Heart left ventricle (tissue), 16 donors: ENCODE measurements at regions not wholly inside any gene's neighbourhood (a gene's known extent, or its start where the extent isn't known, plus 50 kb on each side); places are given as distances from the start of the nearest gene placed in this dataset.
"Not testable (repeated sequence)": the region's sequence is repeated elsewhere in the genome, so short reads cannot be mapped to it uniquely, and the experiment has no call there.

Source experiments
- ATAC-seq, 4 donors: fragments of 200-7000 bp; cut with Tn5 transposase; one replicate each; pipeline ENCODE4 v1.9.1; 2020 to 2022; ENCODE audit warnings: moderate library complexity in 4 of 4, mild to moderate bottlenecking in 3 of 4, moderate number of reproducible peaks in 1 of 4
- DNase-seq, 5 donors: peaks; one replicate each; pipeline ENCODE4 v3.0.0-alpha.2; 2020
- H3K27ac ChIP-seq, 12 donors: fragments of 200-600 bp; sonication (generic) in 4 of 12; one replicate each; pipeline versions ENCODE4 v1.5.0 to v1.8.0; 2016 to 2022; ENCODE audit warnings: mild to moderate bottlenecking in 2 of 12
- H3K27me3 ChIP-seq, 9 donors: fragments of 200-600 bp; sonication (generic) in 2 of 9; one replicate each; pipeline versions ENCODE4 v1.5.1 to v1.8.0; 2016 to 2022; ENCODE audit warnings: mild to moderate bottlenecking in 3 of 9
- H3K36me3 ChIP-seq, 9 donors: fragments of 200-600 bp; sonication (generic) in 2 of 9; one replicate each; pipeline versions ENCODE4 v1.5.0 to v1.8.0; 2018 to 2022; ENCODE audit warnings: mild to moderate bottlenecking in 2 of 9
- H3K4me1 ChIP-seq, 12 donors: fragments of 200-600 bp; sonication (generic) in 4 of 12; one replicate each; pipeline versions ENCODE4 v1.5.0 to v1.8.0; 2016 to 2022; ENCODE audit warnings: mild to moderate bottlenecking in 3 of 12
- H3K4me3 ChIP-seq, 12 donors: fragments of 200-600 bp; sonication (generic) in 4 of 12; one replicate each; pipeline versions ENCODE4 v1.5.0 to v1.8.0; 2017 to 2022; ENCODE audit warnings: mild to moderate bottlenecking in 9 of 12, moderate library complexity in 4 of 12
- H3K9me3 ChIP-seq, 12 donors: fragments of 200-600 bp; sonication (generic) in 4 of 12; one replicate each; pipeline versions ENCODE4 v1.5.0 to v1.8.0; 2016 to 2022; ENCODE audit warnings: mild to moderate bottlenecking in 1 of 12
- CTCF ChIP-seq, 12 donors: fragments of 200-600 bp; sonication (generic) in 4 of 12; IDR thresholded peaks; one replicate each; pipeline versions ENCODE4 v1.5.0 to v1.8.0; 2018 to 2022; ENCODE audit warnings: antibody characterized with exemption in 12 of 12, mild to moderate bottlenecking in 5 of 12
- POLR2A ChIP-seq, 2 donors: fragments of 450-650 bp; IDR thresholded peaks; one replicate each; pipeline ENCODE4 v1.6.1; 2017; ENCODE audit warnings: antibody characterized with exemption in 2 of 2, mild to moderate bottlenecking in 2 of 2, moderate library complexity in 2 of 2
- WGBS, 4 donors: extraction: QIAGEN DNeasy Blood & Tissue Kit in 2 of 4; methylation state at CpG; one replicate each; pipeline versions ENCODE4 v1.1.5 to v1.1.7; 2013 to 2018; 5-methylcytosine and 5-hydroxymethylcytosine counted together
- intact Hi-C, 10 donors: fragments of 100-400 bp; cut with DNase I; formaldehyde crosslinking; loops; one replicate each; pipeline versions ENCODE4 v1.11.1 to v1.14.2; 2022
- donor health status: ischemic (EF 13 %, LVEDD 7.1; RV severe dilation, severe dysfunction).
- donor health status: healthy with polysubstance abuse.
- donor health status: DM: no; HTN: yes; CAD: no.
- donor health status: DM: no; HTN: no; CAD: no.
- donor health status: ischemic (EF 25% LVEDD 6.9; RV normal size, moderate dysfunction).
- donor health status: ischemic (EF 25% LVEDD 5.7; RV mildly dilated, moderate dysfunction).
- donor health status: healthy.
- donor health status: DM: yes; HTN: yes; CAD: no.
- donor health status: ischemic (EF 35%, LVEDD 5.7; RV mildly dilated, moderate dysfunction).
- donor health status: nonischemic (EF 11% LVEDD 7.7; RV severe dilation, severe dysfunction).
- donor health status: DM: yes; HTN: yes; CAD: no.
- donor health status: PGD.
- donor health status: ischemic (EF 29% LVEDD 5.4; RV normal size, mild dysfunction).
- donor health status: nonischemic (EF 23%, LVEDD 6.1; RV moderate dilation, normal function).

DNA sequence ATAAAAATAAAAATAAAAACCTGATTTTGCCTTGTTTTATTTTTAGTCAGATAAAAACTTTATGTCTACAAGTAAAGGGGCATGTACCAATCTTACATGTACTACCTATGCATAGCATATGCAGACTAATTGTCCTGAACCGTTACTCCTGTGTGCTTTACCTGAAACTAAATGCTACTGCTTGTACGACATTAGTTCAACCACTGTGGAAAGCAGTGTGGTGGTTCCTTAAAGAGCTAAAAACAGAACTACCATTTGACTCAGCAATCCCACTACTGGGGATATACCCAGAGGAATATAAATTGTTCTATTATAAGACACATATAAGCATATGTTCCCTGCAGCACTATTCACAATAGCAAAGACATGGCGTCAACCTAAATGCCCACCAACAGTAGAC, 426.0 kb upstream of the PMFBP1 start:
- H3K9me3 ChIP-seq = peaks cover 0 to 7% (median 0%) of the 10 kb centered on the region in 12 donors
- WGBS, 4 donors = 94 to 98% (median 96%) methylated on average over 3 of the region's 3 CpGs
- no peak overlapping the region for H3K27ac ChIP-seq
- no peaks in the 10 kb centered on the region for H3K4me1 ChIP-seq
- intact Hi-C loops = no loop called here
- H3K36me3 ChIP-seq = no peaks in the 10 kb centered on the region
- TF ChIP-seq POLR2A (IDR thresholded peaks at IDR 0.05) = no peak
- no peak for TF ChIP-seq CTCF (IDR thresholded peaks at IDR 0.05)
- H3K4me3 ChIP-seq = no peak overlapping the region
- DNase-seq = no peak
- ATAC-seq = no peak
- no peaks in the 10 kb centered on the region for H3K27me3 ChIP-seq

DNA sequence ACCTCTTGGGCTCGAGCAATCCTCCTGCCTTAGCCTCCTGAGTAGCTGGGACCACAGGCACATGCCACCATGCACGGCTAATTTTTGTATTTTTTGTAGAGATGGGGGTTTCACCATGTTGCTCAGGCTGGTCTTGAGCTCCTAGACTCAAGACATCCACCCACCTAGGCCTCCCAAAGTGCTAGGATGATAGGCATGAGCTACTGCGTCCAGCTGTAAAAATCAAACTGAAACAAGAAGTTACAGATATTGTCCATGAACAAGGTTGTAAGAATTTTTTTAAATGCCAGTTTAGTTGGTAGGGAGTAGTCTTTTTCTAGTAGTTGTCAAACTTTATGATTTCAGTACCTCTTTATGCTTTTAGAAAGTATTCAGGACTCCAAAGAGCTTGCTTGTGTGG, 424.4 kb upstream of the PMFBP1 start:
- Histone ChIP-seq H3K36me3 (no peaks in the 10 kb centered on the region), H3K4me3 (no peak overlapping the region), H3K4me1 (no peaks in the 10 kb centered on the region), H3K27me3 (no peaks in the 10 kb centered on the region), H3K9me3 (no peaks in the 10 kb centered on the region), H3K27ac (no peak overlapping the region)
- 94 to 97% (median 96%) methylated on average over 3 of the region's 3 CpGs for WGBS, 4 donors
- DNase-seq (no peak), ATAC-seq (no peak)
- TF ChIP-seq POLR2A (IDR thresholded peaks at IDR 0.05) (no peak), CTCF (IDR thresholded peaks at IDR 0.05) (no peak)
- intact Hi-C loops = no loop called here

- no peak overlapping the region for H3K4me3 ChIP-seq
- no peaks in the 10 kb centered on the region for H3K9me3 ChIP-seq
- TF ChIP-seq CTCF (IDR thresholded peaks at IDR 0.05) (no peak), POLR2A (IDR thresholded peaks at IDR 0.05) (no peak)
- WGBS, 4 donors = 52 to 69% (median 67%) methylated on average over 2 of the region's 2 CpGs
- DNase-seq = no peak
- H3K27me3 ChIP-seq = no peaks in the 10 kb centered on the region
- H3K27ac ChIP-seq = no peak overlapping the region
- no peak for ATAC-seq
- H3K4me1 ChIP-seq = no peaks in the 10 kb centered on the region
- intact Hi-C loops = no loop called here
- no peaks in the 10 kb centered on the region for H3K36me3 ChIP-seq
Observed at GRCh38 chr16:72590151-72590937, 418.4 kb upstream of the PMFBP1 start.

- ATAC-seq = no peak
Observed at GRCh38 chr16:72588551-72588950, 416.6 kb upstream of the PMFBP1 start.

GRCh38 chr16:72578061-72578460, 406.1 kb upstream of the PMFBP1 start:
- H3K4me1 ChIP-seq, H3K36me3 ChIP-seq, DNase-seq, ATAC-seq, H3K9me3 ChIP-seq, H3K27ac ChIP-seq, H3K27me3 ChIP-seq, H3K4me3 ChIP-seq, intact Hi-C loops: not testable (repeated sequence)
- WGBS, 4 donors = 95 to 96% (median 95%) methylated on average over 9 of the region's 9 CpGs

More at GRCh38 chr16:72588551-72588950, 416.6 kb upstream of the PMFBP1 start:
- no peak for DNase-seq
- intact Hi-C loops = no loop called here
- TF ChIP-seq CTCF (IDR thresholded peaks at IDR 0.05) (no peak), POLR2A (IDR thresholded peaks at IDR 0.05) (no peak)
- WGBS, 4 donors = 92 to 94% (median 93%) methylated on average over 2 of the region's 2 CpGs
- Histone ChIP-seq H3K27ac (no peak overlapping the region), H3K27me3 (no peaks in the 10 kb centered on the region), H3K9me3 (no peaks in the 10 kb centered on the region), H3K4me1 (no peaks in the 10 kb centered on the region), H3K4me3 (no peak overlapping the region), H3K36me3 (no peaks in the 10 kb centered on the region)
